ENCODE measurements at regions not wholly inside any gene's neighbourhood (a gene's known extent, or its start where the extent isn't known, plus 50 kb on each side); places are given as distances from the start of the nearest gene placed in this dataset.

DNA sequence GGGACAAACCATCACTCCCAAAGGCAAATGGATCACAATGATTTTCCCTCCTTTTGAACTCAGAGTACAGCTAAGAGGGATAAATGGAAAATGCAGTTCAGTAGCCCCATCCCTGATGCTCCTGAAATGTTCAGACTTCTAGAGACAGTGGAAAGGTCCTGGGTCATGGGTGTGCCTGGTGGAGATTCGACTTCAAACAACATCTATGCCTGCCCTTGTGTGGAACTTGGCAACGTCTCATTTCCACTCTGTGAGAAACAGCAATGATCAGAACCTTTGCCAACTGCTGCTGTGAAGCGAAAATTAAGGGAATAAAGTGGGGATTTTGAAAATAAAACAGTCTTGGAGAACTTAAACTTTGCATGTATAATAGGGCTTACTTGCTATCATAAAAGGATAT, 778.1 kb downstream of the SEMA5A start:
- TF ChIP-seq POLR2A (IDR thresholded peaks at IDR 0.05; ENCODE audit: low read depth, low read length) (no peak), POLR2AphosphoS5 (IDR thresholded peaks at IDR 0.05; ENCODE audit: low read depth, low read length) (no peak), TAF1 (IDR thresholded peaks at IDR 0.05; ENCODE audit: borderline replicate concordance, low read depth, low read length) (no peak)
